ENCODE measurements at regions not wholly inside any gene's neighbourhood (a gene's known extent, or its start where the extent isn't known, plus 50 kb on each side); places are given as distances from the start of the nearest gene placed in this dataset.

DNA sequence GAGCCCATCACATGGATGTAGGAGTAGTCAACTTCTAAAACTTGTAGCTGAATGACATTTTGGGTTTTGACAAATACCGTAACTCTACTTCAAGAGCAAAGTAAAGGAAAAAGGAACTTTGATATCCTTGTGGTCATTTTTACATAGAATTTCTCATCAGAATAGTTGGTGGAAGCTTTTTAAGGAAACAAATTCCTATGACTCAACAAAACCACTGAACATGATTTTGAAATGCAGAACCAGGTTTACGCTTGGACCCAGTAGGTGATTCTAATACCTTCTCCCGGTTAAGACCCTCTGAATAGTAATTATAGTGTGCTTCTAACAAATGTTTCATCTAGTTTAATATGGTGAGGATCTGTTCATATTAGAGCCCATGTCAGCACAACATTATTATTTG, 307.8 kb downstream of the GPR37 start:
- H3K4me3 Mint-ChIP-seq: no peak overlapping the region
- H3K4me1 ChIP-seq (ENCODE audit: insufficient read depth, low read length): no peaks in the 10 kb centered on the region
- no peak overlapping the region for H2BK120ac ChIP-seq (ENCODE audit: low read depth, low read length, poor library complexity, severe bottlenecking)
- no peaks in the 10 kb centered on the region for H3K79me2 ChIP-seq (ENCODE audit: insufficient read depth, low read length)
- H3K27me3 ChIP-seq (ENCODE audit: insufficient read depth, low read length): no peaks in the 10 kb centered on the region
- H3K23ac ChIP-seq (ENCODE audit: insufficient read length, low read depth, low read length): no peak overlapping the region
- no peak overlapping the region for H3K4ac ChIP-seq (ENCODE audit: low read depth, low read length)
- no peaks in the 10 kb centered on the region for H3K27me3 Mint-ChIP-seq (ENCODE audit: low read depth)
- no peak overlapping the region for H3K9ac ChIP-seq (ENCODE audit: extremely low read depth, insufficient read length, low read length)
- H3K4me1 Mint-ChIP-seq: no peaks in the 10 kb centered on the region
- H4K5ac ChIP-seq (ENCODE audit: insufficient read length, low read depth, low read length): no peak overlapping the region
- no peak overlapping the region for H3K14ac ChIP-seq (ENCODE audit: insufficient read depth, low read length)
- DNase-seq: no peak
- no peaks in the 10 kb centered on the region for H3K9me3 Mint-ChIP-seq
- no peak overlapping the region for H2BK15ac ChIP-seq (ENCODE audit: low read depth, low read length)
- no peak overlapping the region for H3K27ac ChIP-seq (ENCODE audit: insufficient read length, low read depth, low read length)
- no peak overlapping the region for H4K8ac ChIP-seq (replicated peaks; ENCODE audit: insufficient read length, low read depth, low read length)
- no peak overlapping the region for H2BK20ac ChIP-seq (ENCODE audit: low read depth, low read length, poor library complexity, severe bottlenecking)
- no peak overlapping the region for H2AFZ ChIP-seq (ENCODE audit: low read length)
- H3K9me3 ChIP-seq (ENCODE audit: control insufficient read depth, low read depth, low read length): no peaks in the 10 kb centered on the region
- no peaks in the 10 kb centered on the region for H3K79me1 ChIP-seq (ENCODE audit: insufficient read depth, low read depth, low read length, poor library complexity, severe bottlenecking)
- no peaks in the 10 kb centered on the region for H3K36me3 Mint-ChIP-seq (ENCODE audit: insufficient read depth in 1 of 3, low read depth in 3 of 3)
- no peak for TF ChIP-seq CTCF (conservative IDR thresholded peaks at IDR 0.05)
- H3T11ph ChIP-seq (ENCODE audit: low read length): no peak overlapping the region
- no peak overlapping the region for H2AK5ac ChIP-seq (ENCODE audit: insufficient read length, low read length)
- H3K27ac Mint-ChIP-seq: no peak overlapping the region
- no peak overlapping the region for H3K4me2 ChIP-seq (ENCODE audit: insufficient read depth, insufficient read length, low read length)
- H4K91ac ChIP-seq (ENCODE audit: insufficient read length, low read depth, low read length): no peak overlapping the region
- H4K20me1 ChIP-seq (ENCODE audit: control insufficient read depth, insufficient read depth, insufficient read length): no peaks in the 10 kb centered on the region
- no peak overlapping the region for H3K56ac ChIP-seq (ENCODE audit: insufficient read length, low read depth, low read length)
- no peak overlapping the region for H2BK5ac ChIP-seq (ENCODE audit: insufficient read length, low read length)
- WGBS (ENCODE audit: extremely low coverage, insufficient read length, low lambda C conversion rate): no CpG with 5 or more reads among the region's 3 CpGs
- no peaks in the 10 kb centered on the region for H3K23me2 ChIP-seq (ENCODE audit: insufficient read length, low read depth, low read length, poor library complexity, severe bottlenecking)
- H3K18ac ChIP-seq (ENCODE audit: insufficient read length, low read depth, low read length): no peak overlapping the region
- no peak overlapping the region for H2BK12ac ChIP-seq (ENCODE audit: insufficient read length, low read depth, low read length)

Data from H9 (cell line).